ENCODE measurements at regions not wholly inside any gene's neighbourhood (a gene's known extent, or its start where the extent isn't known, plus 50 kb on each side); places are given as distances from the start of the nearest gene placed in this dataset.
A peak's percentile ranks its signal among the peaks of the same experiment; 100 is the strongest.

DNA sequence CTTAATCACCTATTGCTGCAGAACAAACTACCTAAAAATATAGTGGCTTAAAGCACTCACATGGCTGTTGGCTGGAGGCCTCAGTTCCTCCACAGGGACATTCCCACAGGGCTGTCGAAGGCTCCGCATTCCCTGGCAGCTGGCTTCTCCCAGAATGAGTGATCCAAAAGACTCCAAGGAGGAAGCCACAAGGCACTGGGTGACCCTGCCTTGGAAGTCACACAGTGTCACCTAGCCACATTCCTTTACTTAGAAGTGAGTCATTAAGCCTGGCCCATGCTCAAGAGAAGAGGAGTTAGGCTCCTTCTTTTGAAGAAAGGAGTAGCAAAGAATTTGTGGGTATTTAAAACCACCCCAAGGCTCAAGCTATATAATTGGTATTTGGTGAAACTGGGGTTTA lies 63.9 kb upstream of the MAP1LC3B2 start:
- peak; percentile 66 for DNase-seq

DNA sequence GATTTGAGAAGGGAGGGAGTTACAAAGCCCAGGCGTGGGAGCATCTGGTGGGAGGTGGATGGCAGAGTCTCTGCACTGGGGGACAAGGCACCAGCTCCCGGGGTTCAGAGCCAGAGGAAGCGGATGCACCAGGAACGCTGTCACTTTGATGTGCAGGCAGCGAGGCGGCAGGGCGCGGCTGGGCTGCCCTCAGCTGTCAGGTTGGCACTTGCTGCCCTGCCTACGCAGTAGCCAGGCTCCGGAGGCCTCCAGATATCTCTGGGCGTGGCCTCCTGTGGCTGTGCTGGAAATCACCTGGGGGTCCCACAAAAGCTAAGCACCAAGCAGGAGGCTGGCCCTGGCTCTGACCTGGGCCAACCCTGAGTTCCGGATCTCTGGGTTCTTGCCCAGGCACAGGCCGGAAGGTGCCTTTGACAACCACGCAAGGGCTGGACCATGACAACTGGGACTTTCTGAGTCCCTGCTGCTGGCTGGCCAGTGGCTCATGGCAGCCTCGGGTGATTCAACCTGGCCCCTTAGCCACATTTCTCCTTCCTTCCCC lies 62.1 kb upstream of the MAP1LC3B2 start:
- no peak for DNase-seq

GRCh38 chr12:116498471-116498870 lies 60.7 kb upstream of the MAP1LC3B2 start:
- DNase-seq: peak; percentile 82

DNA sequence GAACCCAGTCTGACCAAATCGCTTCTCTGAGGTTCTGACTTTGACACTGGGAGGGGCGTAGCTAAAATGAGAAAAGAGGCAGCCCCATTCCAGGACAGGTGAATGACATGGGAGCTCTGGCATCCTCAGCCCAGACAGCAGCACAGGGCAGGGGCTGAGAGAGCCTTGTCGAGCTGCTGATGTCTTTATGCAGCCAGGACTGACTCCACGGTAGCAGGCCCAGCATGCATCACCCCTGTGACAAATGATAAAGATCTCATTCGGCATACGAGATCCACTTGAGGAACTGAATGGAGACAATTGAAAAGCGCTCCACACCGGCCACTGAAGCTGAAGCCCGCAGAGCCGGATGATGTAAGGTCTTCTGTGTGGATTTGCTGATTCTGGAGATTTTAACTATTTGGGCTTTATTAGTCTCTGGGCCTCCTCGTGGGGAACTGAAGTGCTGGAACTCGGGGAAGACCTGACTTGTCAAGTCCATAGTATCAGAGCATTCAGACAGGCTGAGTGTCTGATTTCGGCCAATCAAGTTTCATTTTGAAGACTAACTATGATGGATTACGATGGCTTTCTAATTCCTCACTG lies 56.9 kb upstream of the MAP1LC3B2 start:
- DNase-seq: no peak

DNA sequence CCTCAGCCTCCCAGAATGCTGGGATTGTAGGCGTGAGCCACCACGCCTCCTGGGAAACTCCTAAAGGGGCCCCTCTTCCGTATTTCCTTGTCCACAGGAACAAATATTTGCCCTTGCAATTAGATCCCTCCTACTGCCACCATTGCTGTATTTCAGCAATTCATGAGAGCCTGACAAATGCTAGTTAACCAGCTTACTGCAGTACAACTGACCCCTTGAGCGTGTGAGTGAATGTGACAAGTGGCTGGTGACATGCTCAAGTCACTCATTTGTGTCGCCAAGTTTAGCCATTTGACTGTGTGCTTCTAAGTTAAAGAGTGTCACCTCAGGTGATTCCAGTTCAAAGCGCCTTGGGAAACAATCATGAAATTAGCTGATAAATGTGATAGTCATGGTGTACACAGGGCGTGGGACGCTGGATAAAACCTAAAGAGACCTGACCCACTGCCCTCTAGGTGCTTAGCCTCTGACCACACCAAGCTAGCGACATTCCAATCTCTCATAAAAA lies 56.1 kb upstream of the MAP1LC3B2 start:
- DNase-seq: no peak

- DNase-seq: no peak
These were observed 54.7 kb upstream of the MAP1LC3B2 start for GRCh38 chr12:116504438-116504837.

GRCh38 chr12:116506697-116507064 lies 52.5 kb upstream of the MAP1LC3B2 start:
- DNase-seq: no peak

DNA sequence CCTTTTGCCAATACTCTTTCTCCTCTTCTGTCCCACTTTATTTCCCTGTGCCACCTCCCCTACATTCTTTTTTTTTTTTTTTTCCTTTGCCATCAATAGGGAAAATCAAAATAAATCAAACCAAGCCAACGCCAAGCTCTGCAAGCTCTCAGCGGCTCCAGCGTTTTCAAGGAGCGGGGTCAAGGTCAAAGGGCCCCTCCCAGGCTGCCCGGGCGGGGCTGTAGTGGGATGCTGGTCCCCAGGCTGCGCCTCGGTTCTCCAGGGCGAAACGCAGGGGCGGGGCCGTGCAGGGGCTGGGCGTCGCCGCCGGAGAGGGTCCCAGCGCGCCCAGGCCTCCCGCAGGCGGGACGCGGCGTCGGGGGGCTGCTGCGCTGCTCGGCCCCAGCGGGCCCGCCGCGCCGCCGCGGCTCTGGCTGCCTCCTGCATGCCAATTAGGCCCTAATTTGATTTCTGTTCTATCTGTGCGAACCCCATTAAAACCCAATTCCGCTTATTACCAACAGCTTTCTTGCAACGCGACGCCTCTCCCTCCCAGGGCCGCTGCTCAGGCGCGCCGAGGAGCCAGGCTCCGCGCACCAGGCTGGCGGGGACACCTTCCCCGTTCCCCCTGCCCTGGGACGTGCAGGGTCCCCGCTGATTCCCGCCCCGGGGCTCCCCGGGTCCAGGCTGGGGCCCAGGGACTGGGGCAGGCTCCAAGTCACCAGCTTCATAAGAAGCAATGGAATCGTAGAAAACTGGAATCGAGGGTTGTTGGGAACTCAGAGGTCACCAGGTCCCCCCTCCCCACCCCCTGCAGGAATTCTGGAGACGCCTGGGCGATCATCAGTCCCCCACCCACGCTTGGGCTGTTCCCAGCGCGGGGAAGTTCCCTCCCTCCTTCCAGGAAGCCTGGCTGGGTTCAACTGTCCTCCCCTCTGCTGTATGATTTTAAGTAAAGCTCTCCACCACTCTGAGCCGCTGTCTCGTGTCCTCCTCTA lies 50.7 kb upstream of the MAP1LC3B2 start:
- DNase-seq: no peak

All from fibroblast of skin of abdomen (primary cell).